ENCODE measurements at regions not wholly inside any gene's neighbourhood (a gene's known extent, or its start where the extent isn't known, plus 50 kb on each side); places are given as distances from the start of the nearest gene placed in this dataset.
"Not testable (repeated sequence)": the region's sequence is repeated elsewhere in the genome, so short reads cannot be mapped to it uniquely, and the experiment has no call there.

DNA sequence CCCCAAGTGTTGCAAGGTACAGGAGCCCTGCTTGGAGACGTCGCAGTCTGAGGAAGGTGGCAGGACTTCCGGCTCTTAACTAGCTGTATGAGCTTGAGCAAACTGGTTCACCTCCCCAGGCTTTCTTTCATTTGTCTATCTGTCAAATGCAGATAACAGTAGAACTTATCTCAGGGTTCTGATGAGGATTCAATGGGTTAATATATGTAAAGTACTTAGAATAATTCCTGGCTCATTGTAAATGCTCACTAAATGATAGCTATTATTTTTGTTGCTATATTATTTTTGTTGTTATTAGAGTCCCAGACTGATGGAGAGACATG lies 108.5 kb upstream of the IPO9 start:
- Mint-ChIP-seq H3K9me3 (no peaks in the 10 kb centered on the region), H3K4me3 (no peak overlapping the region), H3K27ac (no peak overlapping the region), H3K36me3 (no peaks in the 10 kb centered on the region), H3K4me1 (no peaks in the 10 kb centered on the region)
- ATAC-seq: no peak
- no peak for DNase-seq (ENCODE audit: low spot score in 2 of 2)

- H3K36me3 Mint-ChIP-seq: no peaks in the 10 kb centered on the region
- ATAC-seq: no peak
- H3K4me1 Mint-ChIP-seq: no peaks in the 10 kb centered on the region
- no peaks in the 10 kb centered on the region for H3K9me3 Mint-ChIP-seq
- H3K4me3 Mint-ChIP-seq: no peak overlapping the region
- DNase-seq (ENCODE audit: low spot score in 2 of 2): no peak
- no peak overlapping the region for H3K27ac Mint-ChIP-seq
These were observed 107.6 kb upstream of the IPO9 start for GRCh38 chr1:201721082-201722049.

DNA sequence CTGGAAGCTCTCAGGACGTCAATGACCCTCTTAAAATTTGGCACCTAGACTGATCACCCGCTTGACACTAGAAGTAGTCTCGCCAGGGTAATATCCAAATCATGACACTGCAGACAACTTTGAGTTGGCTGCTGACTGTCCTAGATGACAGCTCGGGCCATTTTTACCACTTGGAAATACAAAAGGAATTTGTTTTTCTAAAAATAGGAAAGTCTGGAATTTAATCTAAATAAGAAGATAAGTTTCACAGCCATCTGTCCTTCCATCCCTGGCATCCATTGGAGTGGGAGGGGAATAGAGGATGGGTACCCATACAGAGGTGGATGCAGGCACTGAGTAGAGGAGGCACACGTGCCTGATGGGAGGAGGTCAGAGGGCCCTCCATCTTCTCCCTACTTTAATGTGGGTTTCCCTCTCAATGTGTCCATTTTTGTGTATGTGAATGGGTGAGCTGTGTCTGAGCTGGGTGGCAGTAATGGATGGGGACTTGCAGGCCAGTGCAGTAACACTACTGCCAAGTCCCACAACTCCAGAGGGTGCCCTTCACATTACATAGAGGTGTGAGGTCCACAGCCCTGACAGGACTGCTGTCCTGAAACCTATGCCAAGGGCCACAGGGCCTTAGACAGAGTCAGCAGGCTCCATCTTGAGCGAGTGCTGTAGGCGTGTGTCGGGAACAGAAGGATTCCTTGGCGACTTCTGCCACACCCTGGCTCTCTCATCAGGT lies 104.8 kb upstream of the IPO9 start:
- no peak for DNase-seq (ENCODE audit: low spot score in 2 of 2)
- no peak overlapping the region for H3K27ac Mint-ChIP-seq
- ATAC-seq: peak; percentile 35
- H3K36me3 Mint-ChIP-seq: no peaks in the 10 kb centered on the region
- H3K9me3 Mint-ChIP-seq: no peaks in the 10 kb centered on the region
- no peak overlapping the region for H3K4me3 Mint-ChIP-seq
- H3K4me1 Mint-ChIP-seq: no peaks in the 10 kb centered on the region

- ATAC-seq (no peak), DNase-seq (ENCODE audit: low spot score in 2 of 2) (no peak)
- Mint-ChIP-seq H3K4me1 (no peaks in the 10 kb centered on the region), H3K9me3 (no peaks in the 10 kb centered on the region), H3K27ac (no peak overlapping the region), H3K36me3 (no peaks in the 10 kb centered on the region), H3K4me3 (no peak overlapping the region)
These were observed 104.2 kb upstream of the IPO9 start for GRCh38 chr1:201724766-201725118.

DNA sequence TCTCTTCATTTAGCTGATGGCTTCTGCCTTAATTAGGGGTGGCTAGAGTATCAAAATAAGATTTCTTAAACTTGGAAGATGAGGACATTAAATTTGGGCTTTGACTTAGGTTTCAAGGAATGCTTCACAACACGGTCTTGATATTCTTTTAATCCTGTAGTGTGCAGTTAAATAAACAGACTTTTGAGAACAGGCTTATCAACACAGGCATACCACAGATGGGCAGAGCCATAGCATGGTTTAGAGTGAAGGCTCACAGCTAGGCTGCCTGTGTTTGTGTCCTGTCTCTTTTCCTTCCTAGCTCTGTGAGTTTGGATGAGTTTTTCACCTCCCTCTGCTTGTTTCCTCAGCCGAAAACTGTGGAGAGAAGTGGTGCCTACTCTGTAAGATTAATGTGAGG lies 102.3 kb upstream of the IPO9 start:
- no peak overlapping the region for H3K4me3 Mint-ChIP-seq
- H3K36me3 Mint-ChIP-seq: no peaks in the 10 kb centered on the region
- no peak for ATAC-seq
- H3K27ac Mint-ChIP-seq: no peak overlapping the region
- no peaks in the 10 kb centered on the region for H3K4me1 Mint-ChIP-seq
- no peaks in the 10 kb centered on the region for H3K9me3 Mint-ChIP-seq
- DNase-seq (ENCODE audit: low spot score in 2 of 2): no peak

DNA sequence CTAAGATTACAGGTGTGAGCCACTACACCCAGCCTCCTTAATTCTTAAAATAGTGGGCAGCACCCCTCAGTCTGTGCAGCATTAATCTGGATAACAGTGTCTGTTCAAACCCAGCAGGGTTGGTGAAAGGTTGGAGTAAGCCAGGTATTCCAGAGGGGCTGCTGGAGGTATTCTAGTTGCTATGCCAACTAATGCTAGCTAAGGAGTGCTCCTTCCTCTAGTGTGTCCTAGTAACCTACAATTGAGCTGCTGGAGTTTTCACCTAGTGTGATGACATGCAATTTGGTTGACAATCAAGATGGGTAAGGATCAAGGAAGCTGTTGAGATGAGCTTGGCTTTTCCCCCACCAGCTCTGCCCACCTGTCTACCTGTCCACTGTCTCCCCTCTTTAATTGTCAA lies 100.2 kb upstream of the IPO9 start:
- no peaks in the 10 kb centered on the region for H3K9me3 Mint-ChIP-seq
- H3K4me1 Mint-ChIP-seq: no peaks in the 10 kb centered on the region
- H3K36me3 Mint-ChIP-seq: no peaks in the 10 kb centered on the region
- H3K27ac Mint-ChIP-seq: no peak overlapping the region
- ATAC-seq (no peak), DNase-seq (ENCODE audit: low spot score in 2 of 2) (no peak)
- H3K4me3 Mint-ChIP-seq: no peak overlapping the region

DNA sequence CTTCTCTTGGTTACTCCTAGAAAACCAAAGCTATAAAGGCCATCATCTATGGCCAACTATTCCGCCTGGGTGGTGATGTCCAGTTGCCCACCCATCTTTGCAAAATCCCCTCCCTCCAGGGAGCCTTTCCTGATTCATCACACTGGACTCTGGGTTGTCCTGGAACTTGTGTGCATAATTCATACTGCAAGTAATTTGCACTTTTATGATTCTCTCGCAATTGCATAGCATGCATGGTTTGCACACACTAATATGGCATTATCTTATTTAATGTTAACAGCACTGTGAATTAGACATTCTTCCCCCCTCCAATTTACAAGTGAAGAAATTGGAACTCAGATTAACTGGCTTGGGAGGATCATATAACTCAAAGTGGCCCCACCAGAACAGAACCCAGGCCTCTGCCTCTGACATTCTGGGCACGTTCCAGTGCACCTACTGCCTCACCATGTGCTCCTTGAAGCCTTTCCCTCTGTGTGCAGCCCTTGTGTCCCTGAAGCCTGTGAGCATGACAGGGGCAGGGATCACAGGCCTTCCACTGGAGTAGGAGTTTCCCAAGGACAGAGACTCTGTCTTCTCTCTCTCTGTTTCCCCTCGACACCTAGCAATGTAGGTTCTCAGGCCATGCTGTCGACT lies 98.9 kb upstream of the IPO9 start:
- ATAC-seq (no peak), DNase-seq (ENCODE audit: low spot score in 2 of 2) (no peak)
- Mint-ChIP-seq H3K27ac (no peak overlapping the region), H3K4me3 (no peak overlapping the region), H3K36me3 (no peaks in the 10 kb centered on the region), H3K9me3 (no peaks in the 10 kb centered on the region), H3K4me1 (no peaks in the 10 kb centered on the region)

DNA sequence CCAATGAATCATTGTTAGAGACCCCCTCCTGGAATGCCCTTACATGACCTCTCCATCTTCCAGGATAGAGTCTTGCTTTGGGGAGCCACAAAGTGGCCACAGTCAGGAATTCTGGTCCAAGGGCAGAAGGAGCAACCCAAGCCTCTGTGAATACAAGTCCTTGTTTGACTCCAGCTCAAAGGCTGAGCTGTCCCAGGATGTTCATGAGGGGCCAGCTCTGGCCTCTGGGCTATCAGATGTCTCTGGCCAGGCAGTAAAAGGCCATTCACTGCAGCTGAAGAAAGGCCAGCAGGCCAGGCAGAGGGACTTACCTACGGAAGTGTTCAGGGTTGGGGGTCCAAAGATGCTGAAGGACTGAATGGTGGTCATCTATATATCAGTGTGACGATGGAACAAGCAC lies 98.3 kb upstream of the IPO9 start:
- no peaks in the 10 kb centered on the region for H3K4me1 Mint-ChIP-seq
- H3K4me3 Mint-ChIP-seq: no peak overlapping the region
- DNase-seq (ENCODE audit: low spot score in 2 of 2): no peak
- no peaks in the 10 kb centered on the region for H3K9me3 Mint-ChIP-seq
- no peaks in the 10 kb centered on the region for H3K36me3 Mint-ChIP-seq
- no peak for ATAC-seq
- no peak overlapping the region for H3K27ac Mint-ChIP-seq

DNA sequence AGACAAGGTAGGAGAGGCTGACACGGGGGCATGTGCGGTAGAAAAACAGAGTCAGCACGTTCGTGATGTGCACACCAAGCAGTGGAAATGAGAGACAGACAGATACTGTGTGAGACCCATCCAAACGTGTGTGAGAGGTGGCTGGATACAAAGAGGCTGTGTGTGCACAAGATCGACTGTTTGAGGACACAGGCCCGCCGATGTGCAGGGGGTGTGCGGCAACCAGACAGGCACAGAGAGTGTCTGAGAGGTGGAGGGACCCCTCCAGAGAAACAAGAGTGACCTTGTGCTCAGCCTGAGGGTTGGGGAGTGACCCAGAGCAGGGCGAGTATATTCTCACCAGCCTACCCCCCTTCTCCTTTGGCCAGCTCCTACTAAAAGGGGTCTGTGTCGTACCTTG lies 97.8 kb upstream of the IPO9 start:
- Mint-ChIP-seq H3K4me1 (no peaks in the 10 kb centered on the region), H3K27ac (no peak overlapping the region), H3K9me3 (no peaks in the 10 kb centered on the region), H3K4me3 (no peak overlapping the region), H3K36me3 (no peaks in the 10 kb centered on the region)
- DNase-seq (ENCODE audit: low spot score in 2 of 2): no peak
- peak; percentile 26 for ATAC-seq

DNA sequence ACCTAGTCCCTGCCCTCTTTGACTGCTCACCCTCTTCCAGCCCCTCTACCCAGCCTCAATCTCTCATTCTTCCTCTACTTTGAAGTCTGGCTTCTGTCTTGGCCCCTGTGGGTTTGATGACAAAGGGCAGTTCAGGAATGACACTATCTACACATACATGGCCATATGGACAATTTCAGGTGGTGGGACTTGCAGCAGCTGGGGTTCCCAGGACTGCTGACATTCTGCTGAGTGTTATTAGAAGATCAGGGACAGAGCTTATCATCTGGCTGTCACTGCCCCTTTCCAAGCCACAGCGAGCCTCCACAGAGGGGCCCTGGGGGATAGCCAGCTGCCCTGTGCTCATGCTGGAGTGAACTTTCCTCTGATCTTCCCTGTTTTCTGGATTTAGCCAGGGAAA lies 97.4 kb upstream of the IPO9 start:
- no peaks in the 10 kb centered on the region for H3K36me3 Mint-ChIP-seq
- H3K9me3 Mint-ChIP-seq: no peaks in the 10 kb centered on the region
- no peak overlapping the region for H3K27ac Mint-ChIP-seq
- no peak for ATAC-seq
- no peaks in the 10 kb centered on the region for H3K4me1 Mint-ChIP-seq
- DNase-seq (ENCODE audit: low spot score in 2 of 2): no peak
- no peak overlapping the region for H3K4me3 Mint-ChIP-seq

DNA sequence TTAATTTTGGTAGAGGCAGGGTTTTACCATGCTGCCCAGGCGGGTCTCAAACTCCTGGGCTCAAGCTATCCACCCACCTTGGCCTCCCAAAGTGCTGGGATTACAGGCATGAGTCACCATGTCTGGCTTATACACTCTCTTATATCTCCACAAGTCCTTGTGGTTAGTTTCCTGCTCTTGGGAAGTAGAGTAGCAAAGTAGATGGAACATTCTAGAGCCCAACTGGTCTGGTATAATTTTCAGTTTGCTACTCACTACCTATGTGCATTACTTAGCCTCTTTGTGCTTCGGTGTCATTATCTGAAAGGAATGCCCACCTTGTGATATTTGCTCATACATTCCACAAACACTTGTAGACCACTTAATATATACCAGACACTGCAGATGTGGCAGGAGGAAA lies 96.6 kb upstream of the IPO9 start:
- Mint-ChIP-seq H3K9me3 (no peaks in the 10 kb centered on the region), H3K4me1 (no peaks in the 10 kb centered on the region), H3K36me3 (no peaks in the 10 kb centered on the region), H3K27ac (no peak overlapping the region), H3K4me3 (no peak overlapping the region)
- DNase-seq (ENCODE audit: low spot score in 2 of 2) (no peak), ATAC-seq (no peak)

- ATAC-seq; H3K4me1 Mint-ChIP-seq; H3K9me3 Mint-ChIP-seq; H3K36me3 Mint-ChIP-seq; DNase-seq (ENCODE audit: low spot score in 2 of 2); H3K27ac Mint-ChIP-seq; H3K4me3 Mint-ChIP-seq: not testable (repeated sequence)
These were observed 94.7 kb upstream of the IPO9 start for GRCh38 chr1:201734221-201734620.

DNA sequence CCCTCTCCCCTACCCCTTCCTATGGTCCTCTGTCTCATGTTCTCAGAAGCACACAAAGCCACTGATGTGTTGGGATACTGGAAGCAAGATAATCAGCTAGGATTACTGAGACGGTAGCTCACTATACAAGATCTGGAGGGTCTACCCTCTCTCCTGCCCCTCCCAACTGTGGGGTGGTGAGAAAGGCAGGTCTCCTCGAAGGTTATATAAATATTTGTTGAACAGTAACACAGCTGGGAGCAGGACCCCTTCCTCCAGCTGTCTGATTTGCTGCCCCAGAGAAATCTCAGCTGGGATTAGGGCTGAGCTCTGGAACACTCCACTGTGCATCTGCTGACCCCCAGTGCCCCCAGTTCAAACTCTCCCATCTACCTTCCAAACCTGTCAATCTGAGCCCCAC lies 94.2 kb upstream of the IPO9 start:
- DNase-seq (ENCODE audit: low spot score in 2 of 2) (no peak), ATAC-seq (no peak)
- no peak overlapping the region for H3K4me3 Mint-ChIP-seq
- H3K36me3 Mint-ChIP-seq: no peaks in the 10 kb centered on the region
- no peaks in the 10 kb centered on the region for H3K9me3 Mint-ChIP-seq
- peaks cover 11% of the 10 kb centered on the region for H3K4me1 Mint-ChIP-seq
- no peak overlapping the region for H3K27ac Mint-ChIP-seq

GRCh38 chr1:201736707-201737320 lies 92.1 kb upstream of the IPO9 start:
- no peak overlapping the region for H3K27ac Mint-ChIP-seq
- H3K4me3 Mint-ChIP-seq: no peak overlapping the region
- H3K9me3 Mint-ChIP-seq: no peaks in the 10 kb centered on the region
- H3K36me3 Mint-ChIP-seq: no peaks in the 10 kb centered on the region
- ATAC-seq (no peak), DNase-seq (ENCODE audit: low spot score in 2 of 2) (no peak)
- H3K4me1 Mint-ChIP-seq: peaks cover 25% of the 10 kb centered on the region

DNA sequence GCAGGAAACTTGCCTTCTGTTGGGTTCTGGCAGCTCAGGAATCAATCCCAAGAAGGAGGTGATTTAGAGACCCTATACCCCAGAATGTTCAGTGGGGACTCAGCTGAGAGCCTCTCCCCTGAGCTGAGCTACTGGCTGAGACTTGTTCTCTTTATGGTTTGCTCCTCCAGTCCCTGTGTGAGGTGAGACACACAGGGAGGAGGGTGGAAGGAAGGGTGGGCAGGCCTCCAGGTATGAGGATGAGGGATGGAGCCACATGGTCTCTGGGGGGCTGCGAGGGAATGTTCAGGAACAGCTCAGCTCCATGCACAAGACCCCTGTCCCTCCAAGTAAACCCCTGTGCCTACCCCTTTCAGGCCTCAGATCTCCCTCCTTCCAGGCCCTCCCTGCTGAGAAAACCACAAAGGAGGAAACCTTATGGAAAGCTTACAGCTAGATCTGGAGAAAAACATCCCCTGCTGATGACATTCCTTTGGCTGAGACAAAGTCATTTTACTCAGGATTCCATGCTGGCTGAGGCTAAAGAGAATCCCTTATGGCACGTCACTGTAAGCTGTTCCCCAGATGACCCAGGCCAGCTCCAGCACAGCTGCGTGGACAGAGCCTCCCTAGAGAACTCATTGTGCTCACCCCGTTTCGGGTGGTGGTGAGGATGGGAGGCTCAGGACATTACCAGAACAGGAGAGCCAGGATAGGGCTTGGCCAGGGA lies 91.5 kb upstream of the IPO9 start:
- Mint-ChIP-seq H3K27ac (no peak overlapping the region), H3K36me3 (no peaks in the 10 kb centered on the region), H3K4me3 (no peak overlapping the region), H3K4me1 (peaks cover 26% of the 10 kb centered on the region), H3K9me3 (no peaks in the 10 kb centered on the region)
- DNase-seq (ENCODE audit: low spot score in 2 of 2): no peak
- no peak for ATAC-seq

All from stimulated activated effector memory CD8-positive, alpha-beta T cell treated with anti-CD3 and anti-CD28 coated beads, Interleukin-12 subunit alpha, Interleukin-12 subunit beta, amount 100 ng/mL, for 72 hours (primary cell).